HFFc6 (cell line): ENCODE measurements at regions not wholly inside any gene's neighbourhood (a gene's known extent, or its start where the extent isn't known, plus 50 kb on each side); places are given as distances from the start of the nearest gene placed in this dataset.

Experiments used
- DNase-seq: peaks from one replicate; pipeline ENCODE4 v3.0.0-alpha.2; 2018
- H3K27ac Mint-ChIP-seq: 2 replicates; pipeline ENCODE4 v1.8.0; 2020; ENCODE audit warnings: mild to moderate bottlenecking, mixed read lengths
- H3K27me3 Mint-ChIP-seq: 2 replicates; pipeline ENCODE4 v1.8.0; 2021; ENCODE audit warnings: mild to moderate bottlenecking, moderate library complexity, mixed read lengths; ENCODE audit not compliant: insufficient read depth
- H3K36me3 Mint-ChIP-seq: 2 replicates; pipeline ENCODE4 v1.8.0; 2021; ENCODE audit warnings: low read depth, mixed read lengths
- H3K4me1 Mint-ChIP-seq: 2 replicates; pipeline ENCODE4 v1.8.0; 2020; ENCODE audit warnings: low read depth, mixed read lengths
- H3K4me3 Mint-ChIP-seq: 2 replicates; pipeline ENCODE4 v1.8.0; 2020; ENCODE audit warnings: mild to moderate bottlenecking, moderate library complexity, mixed read lengths
- H3K9me3 Mint-ChIP-seq: 2 replicates; pipeline ENCODE4 v1.8.0; 2020; ENCODE audit warnings: mild to moderate bottlenecking, mixed read lengths
- TF ChIP-seq, protein P1 (sequence below): fragments of 200-600 bp; sonication (generic); IDR thresholded peaks from 2 replicates; pipeline ENCODE4 v1.5.0; 2021; ENCODE audit warnings: antibody characterized with exemption, mild to moderate bottlenecking

DNA sequence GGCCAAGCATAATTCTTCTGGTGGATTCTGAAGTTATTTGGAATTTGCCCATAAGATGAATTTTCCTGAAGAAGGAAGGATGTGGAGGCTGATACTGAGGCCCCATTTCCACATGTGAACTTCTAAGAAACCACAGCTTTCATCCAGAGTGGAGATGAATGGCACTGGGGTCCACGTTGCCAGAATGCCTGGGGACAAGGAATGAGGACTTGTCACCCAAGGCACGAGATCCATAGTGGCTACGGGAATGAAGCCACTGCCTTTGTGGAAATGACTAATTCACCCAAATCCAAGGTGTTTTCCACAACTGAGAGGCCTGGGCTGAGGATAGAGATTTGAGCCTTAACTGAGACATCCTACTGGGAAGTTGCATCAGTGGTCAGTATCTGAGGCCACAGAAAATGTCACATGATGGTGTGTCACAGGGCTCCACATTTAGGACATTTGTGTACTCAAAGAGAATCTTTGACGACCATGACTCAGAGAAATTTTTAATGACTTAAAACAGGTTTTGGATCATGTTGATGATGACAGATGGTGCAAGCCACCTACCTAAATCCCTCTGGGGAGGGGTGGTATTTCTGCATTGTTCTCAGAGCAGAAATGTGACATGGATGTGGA is 286.1 kb downstream of the SOX11 start:
- TF ChIP-seq, protein P1, sequence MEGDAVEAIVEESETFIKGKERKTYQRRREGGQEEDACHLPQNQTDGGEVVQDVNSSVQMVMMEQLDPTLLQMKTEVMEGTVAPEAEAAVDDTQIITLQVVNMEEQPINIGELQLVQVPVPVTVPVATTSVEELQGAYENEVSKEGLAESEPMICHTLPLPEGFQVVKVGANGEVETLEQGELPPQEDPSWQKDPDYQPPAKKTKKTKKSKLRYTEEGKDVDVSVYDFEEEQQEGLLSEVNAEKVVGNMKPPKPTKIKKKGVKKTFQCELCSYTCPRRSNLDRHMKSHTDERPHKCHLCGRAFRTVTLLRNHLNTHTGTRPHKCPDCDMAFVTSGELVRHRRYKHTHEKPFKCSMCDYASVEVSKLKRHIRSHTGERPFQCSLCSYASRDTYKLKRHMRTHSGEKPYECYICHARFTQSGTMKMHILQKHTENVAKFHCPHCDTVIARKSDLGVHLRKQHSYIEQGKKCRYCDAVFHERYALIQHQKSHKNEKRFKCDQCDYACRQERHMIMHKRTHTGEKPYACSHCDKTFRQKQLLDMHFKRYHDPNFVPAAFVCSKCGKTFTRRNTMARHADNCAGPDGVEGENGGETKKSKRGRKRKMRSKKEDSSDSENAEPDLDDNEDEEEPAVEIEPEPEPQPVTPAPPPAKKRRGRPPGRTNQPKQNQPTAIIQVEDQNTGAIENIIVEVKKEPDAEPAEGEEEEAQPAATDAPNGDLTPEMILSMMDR, result no peak
- Mint-ChIP-seq H3K36me3 (no peaks in the 10 kb centered on the region; the same call in 1 of the 2 replicates), H3K27ac (no peak overlapping the region), H3K4me3 (no peak overlapping the region), H3K9me3 (peaks cover 70% of the 10 kb centered on the region), H3K27me3 (no peaks in the 10 kb centered on the region), H3K4me1 (no peaks in the 10 kb centered on the region)
- no peak for DNase-seq

DNA sequence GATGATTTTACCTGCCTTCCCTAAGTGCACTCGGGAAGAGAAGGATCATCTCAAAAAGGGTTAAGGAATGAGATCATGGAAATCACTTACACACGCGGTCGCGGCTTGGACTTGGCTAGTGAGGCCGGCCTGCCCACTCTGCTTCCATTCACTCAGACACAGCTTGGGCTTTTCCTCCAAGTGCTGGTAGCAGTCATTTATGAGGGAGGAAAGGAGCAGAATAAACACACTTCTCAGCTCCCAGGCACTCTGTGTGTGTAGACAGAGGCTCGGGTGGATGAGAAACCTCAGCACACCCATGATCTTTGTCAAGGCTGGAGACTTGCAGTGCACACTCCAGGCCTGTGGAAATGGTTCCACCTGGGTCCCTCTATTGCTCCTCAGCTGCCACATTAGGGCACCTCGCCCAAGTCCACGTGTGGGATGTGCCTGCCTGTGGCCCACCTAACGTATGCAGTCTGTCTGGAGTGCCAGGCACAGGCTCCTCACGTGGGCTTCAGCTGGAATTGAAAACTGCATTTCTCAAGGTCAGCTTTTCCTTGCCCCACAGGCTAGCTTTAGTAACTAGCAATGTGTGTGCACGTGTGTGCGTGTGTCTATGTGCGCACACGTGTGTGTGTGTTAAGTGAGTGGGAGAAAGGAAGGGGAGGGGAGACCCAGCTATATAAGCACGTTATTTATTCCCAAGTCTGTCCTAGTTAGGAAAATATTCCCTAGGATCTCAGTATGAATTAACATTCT is 288.4 kb downstream of the SOX11 start:
- H3K9me3 Mint-ChIP-seq, result peaks cover 62% of the 10 kb centered on the region
- H3K36me3 Mint-ChIP-seq, result no peaks in the 10 kb centered on the region
- H3K4me1 Mint-ChIP-seq, result no peaks in the 10 kb centered on the region
- no peaks in the 10 kb centered on the region for H3K27me3 Mint-ChIP-seq
- TF ChIP-seq, protein P1, result no peak
- no peak overlapping the region for H3K4me3 Mint-ChIP-seq
- no peak overlapping the region for H3K27ac Mint-ChIP-seq
- no peak for DNase-seq

DNA sequence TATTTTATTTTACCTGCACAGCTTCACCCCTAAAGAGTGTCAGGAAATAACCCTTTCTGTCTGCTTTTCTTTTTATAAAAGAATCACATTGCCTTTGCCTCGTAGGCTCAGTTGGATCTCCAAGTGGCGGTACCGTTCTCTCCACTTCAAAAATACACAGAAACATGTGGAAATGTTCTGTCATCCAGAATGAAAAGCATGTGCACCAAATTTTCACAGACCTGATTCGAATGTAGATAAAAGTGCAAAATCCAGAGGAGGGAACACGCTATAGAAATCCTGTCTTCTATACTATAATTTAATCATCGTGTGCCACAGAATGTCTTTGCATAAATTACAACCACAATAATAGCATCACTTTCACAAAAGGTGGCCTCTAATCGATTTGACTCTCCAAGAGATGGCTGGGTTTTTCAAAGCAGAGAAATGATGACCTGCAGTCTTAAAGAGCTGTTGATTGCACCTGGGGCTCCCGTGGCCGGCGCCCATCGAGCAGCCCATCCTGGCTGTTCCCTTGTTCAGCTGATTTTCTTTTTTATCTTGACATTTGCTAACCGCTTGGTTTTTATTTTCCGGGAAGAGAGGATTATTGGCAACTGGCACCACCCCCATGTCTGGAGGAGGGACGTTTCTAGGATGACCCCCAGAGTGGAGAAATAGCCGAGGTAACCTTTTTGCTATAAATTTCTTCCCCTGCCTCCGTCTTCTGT is 290.2 kb downstream of the SOX11 start:
- no peaks in the 10 kb centered on the region for H3K4me1 Mint-ChIP-seq
- peaks cover 6% of the 10 kb centered on the region; the same call in 1 of the 2 replicates for H3K36me3 Mint-ChIP-seq
- H3K27ac Mint-ChIP-seq, result no peak overlapping the region
- TF ChIP-seq, protein P1, result no peak
- DNase-seq, result no peak
- H3K27me3 Mint-ChIP-seq, result no peaks in the 10 kb centered on the region
- no peak overlapping the region for H3K4me3 Mint-ChIP-seq
- peaks cover 66% of the 10 kb centered on the region for H3K9me3 Mint-ChIP-seq

DNA sequence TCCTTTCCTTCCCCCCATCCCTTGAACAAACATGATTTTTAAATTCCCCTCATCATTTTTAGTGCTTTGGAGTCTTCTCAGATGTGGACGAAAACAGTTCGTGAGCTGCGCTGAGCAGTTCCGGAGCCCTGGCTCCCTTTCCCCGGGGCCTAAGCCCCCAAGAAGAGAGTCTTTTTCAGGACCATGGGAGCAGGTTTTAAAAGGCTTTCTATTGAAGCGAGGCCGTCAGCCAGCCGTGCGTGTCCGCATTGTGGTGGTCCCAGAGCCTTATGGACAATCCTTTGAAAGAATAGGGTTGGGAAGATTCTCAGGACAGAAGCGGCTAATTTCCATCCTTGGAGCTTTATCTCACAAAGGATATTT is 290.7 kb downstream of the SOX11 start:
- H3K36me3 Mint-ChIP-seq, result peaks cover 6% of the 10 kb centered on the region; the same call in 1 of the 2 replicates
- H3K9me3 Mint-ChIP-seq, result peaks cover 63% of the 10 kb centered on the region
- H3K27ac Mint-ChIP-seq, result no peak overlapping the region
- TF ChIP-seq, protein P1, result no peak
- no peaks in the 10 kb centered on the region for H3K27me3 Mint-ChIP-seq
- H3K4me3 Mint-ChIP-seq, result no peak overlapping the region
- DNase-seq, result no peak
- H3K4me1 Mint-ChIP-seq, result no peaks in the 10 kb centered on the region

DNA sequence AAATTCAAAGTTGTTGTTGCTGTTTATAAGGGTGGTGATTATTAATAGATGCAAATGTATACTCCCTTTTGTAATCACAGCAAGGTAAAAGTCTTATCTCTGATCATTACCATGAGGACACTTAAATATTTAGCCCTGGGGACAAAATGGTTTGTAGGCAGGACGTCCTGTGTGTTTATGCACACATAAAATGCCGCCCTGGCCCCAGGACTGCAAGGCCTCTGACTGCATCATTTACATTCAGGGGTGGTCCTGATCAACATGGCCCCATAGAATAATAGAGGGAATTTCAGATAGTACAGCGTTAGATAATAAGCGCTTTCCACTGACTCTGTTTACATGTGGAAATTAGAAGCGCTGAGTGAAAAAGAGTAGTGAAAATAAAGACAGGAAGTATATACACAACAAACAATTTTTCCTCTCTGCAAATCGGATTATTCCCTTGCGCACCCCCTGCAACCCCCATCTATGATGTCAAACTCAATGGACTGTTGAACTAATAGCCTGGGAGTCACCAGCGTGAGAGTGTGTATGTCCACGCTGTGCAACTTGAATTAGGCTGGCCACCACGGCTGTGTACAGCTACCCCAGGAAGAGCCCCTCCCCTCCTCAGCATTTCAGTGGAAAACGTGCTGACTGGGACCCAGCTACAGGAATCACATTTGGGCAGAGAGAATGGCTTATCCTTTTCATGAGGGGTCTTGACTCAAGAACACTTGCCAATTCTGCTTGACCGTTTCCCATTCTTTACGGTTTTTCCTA is 291.5 kb downstream of the SOX11 start:
- Mint-ChIP-seq H3K36me3 (peaks cover 6% of the 10 kb centered on the region; the same call in 1 of the 2 replicates), H3K27me3 (no peaks in the 10 kb centered on the region), H3K4me1 (no peaks in the 10 kb centered on the region), H3K9me3 (peaks cover 55% of the 10 kb centered on the region), H3K4me3 (no peak overlapping the region), H3K27ac (no peak overlapping the region)
- TF ChIP-seq, protein P1, result no peak
- no peak for DNase-seq
